GM23338 (cell line): ENCODE measurements at regions not wholly inside any gene's neighbourhood (a gene's known extent, or its start where the extent isn't known, plus 50 kb on each side); places are given as distances from the start of the nearest gene placed in this dataset.

Source experiments
- CREB1 ChIP-seq: fragments of 250-450 bp; sonication (Bioruptor Pico); IDR thresholded peaks from 2 replicates; pipeline ENCODE4 v1.5.0; 2020; ENCODE audit warnings: low read depth, mild to moderate bottlenecking, moderate library complexity
- EZH2 ChIP-seq: fragments of 200-600 bp; sonication (generic); IDR thresholded peaks from one replicate; pipeline ENCODE4 v1.8.0; 2017; ENCODE audit warnings: antibody characterized with exemption, mild to moderate bottlenecking, low read depth; ENCODE audit not compliant: unreplicated experiment
- EZH2phosphoT487 ChIP-seq: fragments of 200-600 bp; sonication (generic); IDR thresholded peaks from one replicate; pipeline ENCODE4 v1.8.1; 2018; ENCODE audit warnings: antibody characterized with exemption; ENCODE audit not compliant: unreplicated experiment
- NANOG ChIP-seq: IDR thresholded peaks from 2 replicates; pipeline ENCODE4 v1.6.1; 2016; ENCODE audit warnings: antibody characterized with exemption, borderline replicate concordance
- POLR2AphosphoS5 ChIP-seq: IDR thresholded peaks from 2 replicates; pipeline ENCODE4 v1.6.1; 2016; ENCODE audit warnings: antibody characterized with exemption, low read depth
- TF ChIP-seq, protein P1 (sequence below): fragments of 250-450 bp; sonication (Bioruptor Pico); IDR thresholded peaks from 2 replicates; pipeline ENCODE4 v1.5.0; 2020; ENCODE audit warnings: mild to moderate bottlenecking, moderate library complexity
- TF ChIP-seq, protein P2 (sequence below): IDR thresholded peaks from one replicate; pipeline ENCODE4 v1.6.1; 2018; ENCODE audit warnings: antibody characterized with exemption; ENCODE audit not compliant: unreplicated experiment

DNA sequence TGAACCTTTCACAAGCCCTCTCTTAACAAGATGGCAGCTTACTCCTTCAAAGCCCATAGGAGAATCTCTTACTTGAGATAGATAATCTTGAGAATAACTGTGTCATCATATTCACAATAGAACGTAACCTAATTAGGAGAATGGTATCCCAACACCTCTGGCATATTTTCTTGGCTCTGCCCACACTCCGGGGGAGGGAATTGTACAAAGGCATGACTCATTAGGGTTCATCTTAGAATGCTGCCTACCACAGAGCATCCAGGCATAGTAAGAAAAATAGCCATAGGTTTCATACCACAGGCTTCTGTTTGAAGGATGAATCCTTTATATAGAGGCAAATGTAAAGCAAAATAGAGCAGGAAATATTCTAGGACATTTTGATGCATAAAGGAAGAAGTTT, 1100.6 kb upstream of the CITED2 start (continued):
- TF ChIP-seq, protein P1, sequence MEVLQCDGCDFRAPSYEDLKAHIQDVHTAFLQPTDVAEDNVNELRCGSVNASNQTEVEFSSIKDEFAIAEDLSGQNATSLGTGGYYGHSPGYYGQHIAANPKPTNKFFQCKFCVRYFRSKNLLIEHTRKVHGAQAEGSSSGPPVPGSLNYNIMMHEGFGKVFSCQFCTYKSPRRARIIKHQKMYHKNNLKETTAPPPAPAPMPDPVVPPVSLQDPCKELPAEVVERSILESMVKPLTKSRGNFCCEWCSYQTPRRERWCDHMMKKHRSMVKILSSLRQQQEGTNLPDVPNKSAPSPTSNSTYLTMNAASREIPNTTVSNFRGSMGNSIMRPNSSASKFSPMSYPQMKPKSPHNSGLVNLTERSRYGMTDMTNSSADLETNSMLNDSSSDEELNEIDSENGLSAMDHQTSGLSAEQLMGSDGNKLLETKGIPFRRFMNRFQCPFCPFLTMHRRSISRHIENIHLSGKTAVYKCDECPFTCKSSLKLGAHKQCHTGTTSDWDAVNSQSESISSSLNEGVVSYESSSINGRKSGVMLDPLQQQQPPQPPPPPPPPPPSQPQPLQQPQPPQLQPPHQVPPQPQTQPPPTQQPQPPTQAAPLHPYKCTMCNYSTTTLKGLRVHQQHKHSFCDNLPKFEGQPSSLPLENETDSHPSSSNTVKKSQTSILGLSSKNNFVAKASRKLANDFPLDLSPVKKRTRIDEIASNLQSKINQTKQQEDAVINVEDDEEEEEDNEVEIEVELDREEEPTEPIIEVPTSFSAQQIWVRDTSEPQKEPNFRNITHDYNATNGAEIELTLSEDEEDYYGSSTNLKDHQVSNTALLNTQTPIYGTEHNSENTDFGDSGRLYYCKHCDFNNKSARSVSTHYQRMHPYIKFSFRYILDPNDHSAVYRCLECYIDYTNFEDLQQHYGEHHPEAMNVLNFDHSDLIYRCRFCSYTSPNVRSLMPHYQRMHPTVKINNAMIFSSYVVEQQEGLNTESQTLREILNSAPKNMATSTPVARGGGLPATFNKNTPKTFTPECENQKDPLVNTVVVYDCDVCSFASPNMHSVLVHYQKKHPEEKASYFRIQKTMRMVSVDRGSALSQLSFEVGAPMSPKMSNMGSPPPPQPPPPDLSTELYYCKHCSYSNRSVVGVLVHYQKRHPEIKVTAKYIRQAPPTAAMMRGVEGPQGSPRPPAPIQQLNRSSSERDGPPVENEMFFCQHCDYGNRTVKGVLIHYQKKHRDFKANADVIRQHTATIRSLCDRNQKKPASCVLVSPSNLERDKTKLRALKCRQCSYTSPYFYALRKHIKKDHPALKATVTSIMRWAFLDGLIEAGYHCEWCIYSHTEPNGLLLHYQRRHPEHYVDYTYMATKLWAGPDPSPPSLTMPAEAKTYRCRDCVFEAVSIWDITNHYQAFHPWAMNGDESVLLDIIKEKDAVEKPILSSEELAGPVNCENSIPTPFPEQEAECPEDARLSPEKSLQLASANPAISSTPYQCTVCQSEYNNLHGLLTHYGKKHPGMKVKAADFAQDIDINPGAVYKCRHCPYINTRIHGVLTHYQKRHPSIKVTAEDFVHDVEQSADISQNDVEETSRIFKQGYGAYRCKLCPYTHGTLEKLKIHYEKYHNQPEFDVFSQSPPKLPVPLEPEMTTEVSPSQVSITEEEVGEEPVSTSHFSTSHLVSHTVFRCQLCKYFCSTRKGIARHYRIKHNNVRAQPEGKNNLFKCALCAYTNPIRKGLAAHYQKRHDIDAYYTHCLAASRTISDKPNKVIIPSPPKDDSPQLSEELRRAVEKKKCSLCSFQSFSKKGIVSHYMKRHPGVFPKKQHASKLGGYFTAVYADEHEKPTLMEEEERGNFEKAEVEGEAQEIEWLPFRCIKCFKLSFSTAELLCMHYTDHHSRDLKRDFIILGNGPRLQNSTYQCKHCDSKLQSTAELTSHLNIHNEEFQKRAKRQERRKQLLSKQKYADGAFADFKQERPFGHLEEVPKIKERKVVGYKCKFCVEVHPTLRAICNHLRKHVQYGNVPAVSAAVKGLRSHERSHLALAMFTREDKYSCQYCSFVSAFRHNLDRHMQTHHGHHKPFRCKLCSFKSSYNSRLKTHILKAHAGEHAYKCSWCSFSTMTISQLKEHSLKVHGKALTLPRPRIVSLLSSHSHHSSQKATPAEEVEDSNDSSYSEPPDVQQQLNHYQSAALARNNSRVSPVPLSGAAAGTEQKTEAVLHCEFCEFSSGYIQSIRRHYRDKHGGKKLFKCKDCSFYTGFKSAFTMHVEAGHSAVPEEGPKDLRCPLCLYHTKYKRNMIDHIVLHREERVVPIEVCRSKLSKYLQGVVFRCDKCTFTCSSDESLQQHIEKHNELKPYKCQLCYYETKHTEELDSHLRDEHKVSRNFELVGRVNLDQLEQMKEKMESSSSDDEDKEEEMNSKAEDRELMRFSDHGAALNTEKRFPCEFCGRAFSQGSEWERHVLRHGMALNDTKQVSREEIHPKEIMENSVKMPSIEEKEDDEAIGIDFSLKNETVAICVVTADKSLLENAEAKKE (CRISPR knock-in tag): no peak
- TF ChIP-seq EZH2phosphoT487 (no peak), CREB1 (CRISPR knock-in tag) (no peak), EZH2 (no peak), POLR2AphosphoS5 (no peak), NANOG (no peak)
- TF ChIP-seq, protein P2, sequence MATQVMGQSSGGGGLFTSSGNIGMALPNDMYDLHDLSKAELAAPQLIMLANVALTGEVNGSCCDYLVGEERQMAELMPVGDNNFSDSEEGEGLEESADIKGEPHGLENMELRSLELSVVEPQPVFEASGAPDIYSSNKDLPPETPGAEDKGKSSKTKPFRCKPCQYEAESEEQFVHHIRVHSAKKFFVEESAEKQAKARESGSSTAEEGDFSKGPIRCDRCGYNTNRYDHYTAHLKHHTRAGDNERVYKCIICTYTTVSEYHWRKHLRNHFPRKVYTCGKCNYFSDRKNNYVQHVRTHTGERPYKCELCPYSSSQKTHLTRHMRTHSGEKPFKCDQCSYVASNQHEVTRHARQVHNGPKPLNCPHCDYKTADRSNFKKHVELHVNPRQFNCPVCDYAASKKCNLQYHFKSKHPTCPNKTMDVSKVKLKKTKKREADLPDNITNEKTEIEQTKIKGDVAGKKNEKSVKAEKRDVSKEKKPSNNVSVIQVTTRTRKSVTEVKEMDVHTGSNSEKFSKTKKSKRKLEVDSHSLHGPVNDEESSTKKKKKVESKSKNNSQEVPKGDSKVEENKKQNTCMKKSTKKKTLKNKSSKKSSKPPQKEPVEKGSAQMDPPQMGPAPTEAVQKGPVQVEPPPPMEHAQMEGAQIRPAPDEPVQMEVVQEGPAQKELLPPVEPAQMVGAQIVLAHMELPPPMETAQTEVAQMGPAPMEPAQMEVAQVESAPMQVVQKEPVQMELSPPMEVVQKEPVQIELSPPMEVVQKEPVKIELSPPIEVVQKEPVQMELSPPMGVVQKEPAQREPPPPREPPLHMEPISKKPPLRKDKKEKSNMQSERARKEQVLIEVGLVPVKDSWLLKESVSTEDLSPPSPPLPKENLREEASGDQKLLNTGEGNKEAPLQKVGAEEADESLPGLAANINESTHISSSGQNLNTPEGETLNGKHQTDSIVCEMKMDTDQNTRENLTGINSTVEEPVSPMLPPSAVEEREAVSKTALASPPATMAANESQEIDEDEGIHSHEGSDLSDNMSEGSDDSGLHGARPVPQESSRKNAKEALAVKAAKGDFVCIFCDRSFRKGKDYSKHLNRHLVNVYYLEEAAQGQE: no peak
